NOMO-1 (cell line): ENCODE measurements at regions not wholly inside any gene's neighbourhood (a gene's known extent, or its start where the extent isn't known, plus 50 kb on each side); places are given as distances from the start of the nearest gene placed in this dataset.
"Not testable (repeated sequence)": the region's sequence is repeated elsewhere in the genome, so short reads cannot be mapped to it uniquely, and the experiment has no call there.

ENCODE experiments used
- DNase-seq, 2 experiments: peaks; one replicate each; lab custom pipeline; 2025; ENCODE audit not compliant: unreplicated experiment in 2 of 2; lab: John Stamatoyannopoulos, UW

- not testable (repeated sequence) for DNase-seq
These were observed 74.0 kb downstream of the TMEM121 start for GRCh38 chr14:105600195-105600938.

GRCh38 chr14:105600939-105601359, 74.6 kb downstream of the TMEM121 start:
- DNase-seq, result no peak

GRCh38 chr14:105601360-105602242, 75.2 kb downstream of the TMEM121 start:
- no peak for DNase-seq

- no peak for DNase-seq
These were observed 75.9 kb downstream of the TMEM121 start for GRCh38 chr14:105602243-105602750.

GRCh38 chr14:105602799-105603793, 76.7 kb downstream of the TMEM121 start:
- no peak for DNase-seq

GRCh38 chr14:105604531-105605463, 78.4 kb downstream of the TMEM121 start:
- DNase-seq, result not testable (repeated sequence)

GRCh38 chr14:105605464-105606304, 79.3 kb downstream of the TMEM121 start:
- no peak for DNase-seq

- not testable (repeated sequence) for DNase-seq
These were observed 80.1 kb downstream of the TMEM121 start for GRCh38 chr14:105606305-105606975.

- not testable (repeated sequence) for DNase-seq
These were observed 80.6 kb downstream of the TMEM121 start for GRCh38 chr14:105607025-105607424.

- not testable (repeated sequence) for DNase-seq
These were observed 88.6 kb downstream of the TMEM121 start for GRCh38 chr14:105614987-105615386.

- not testable (repeated sequence) for DNase-seq
These were observed 89.8 kb downstream of the TMEM121 start for GRCh38 chr14:105615986-105616801.

- DNase-seq, result no peak
These were observed 90.4 kb downstream of the TMEM121 start for GRCh38 chr14:105616802-105617192.

- DNase-seq, result no peak
These were observed 90.9 kb downstream of the TMEM121 start for GRCh38 chr14:105617201-105617777.

GRCh38 chr14:105617805-105618204, 91.4 kb downstream of the TMEM121 start:
- DNase-seq, result not testable (repeated sequence)

- DNase-seq, result not testable (repeated sequence)
These were observed 92.9 kb downstream of the TMEM121 start for GRCh38 chr14:105619324-105619723.

GRCh38 chr14:105620178-105620864, 93.9 kb downstream of the TMEM121 start:
- DNase-seq, result not testable (repeated sequence)
